SW 1271 (cell line): ENCODE measurements at regions not wholly inside any gene's neighbourhood (a gene's known extent, or its start where the extent isn't known, plus 50 kb on each side); places are given as distances from the start of the nearest gene placed in this dataset.

Experiments used
- DNase-seq, 2 experiments: peaks; one replicate each; lab custom pipeline; 2025; lab: John Stamatoyannopoulos, UW

DNA sequence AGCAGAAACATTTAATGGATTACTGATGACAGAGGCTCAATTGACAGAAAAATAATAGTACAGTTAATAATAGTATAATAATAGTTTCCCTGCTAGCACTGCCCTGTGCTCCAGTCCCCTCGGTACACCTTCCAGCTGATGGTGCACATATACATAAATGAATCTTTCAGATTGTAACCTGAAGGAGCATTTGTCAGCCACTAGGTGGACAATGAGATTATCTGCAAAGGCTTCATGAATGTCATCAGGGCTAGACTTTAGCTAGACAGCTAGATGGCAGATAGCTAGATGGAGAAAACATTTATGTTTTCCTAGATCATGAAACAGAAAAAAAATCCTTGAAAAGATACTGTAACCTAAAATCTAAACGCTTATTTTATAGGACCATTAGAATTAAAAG lies 304.4 kb upstream of the SMC2 start:
- peak; percentile 29 to 67 for DNase-seq

DNA sequence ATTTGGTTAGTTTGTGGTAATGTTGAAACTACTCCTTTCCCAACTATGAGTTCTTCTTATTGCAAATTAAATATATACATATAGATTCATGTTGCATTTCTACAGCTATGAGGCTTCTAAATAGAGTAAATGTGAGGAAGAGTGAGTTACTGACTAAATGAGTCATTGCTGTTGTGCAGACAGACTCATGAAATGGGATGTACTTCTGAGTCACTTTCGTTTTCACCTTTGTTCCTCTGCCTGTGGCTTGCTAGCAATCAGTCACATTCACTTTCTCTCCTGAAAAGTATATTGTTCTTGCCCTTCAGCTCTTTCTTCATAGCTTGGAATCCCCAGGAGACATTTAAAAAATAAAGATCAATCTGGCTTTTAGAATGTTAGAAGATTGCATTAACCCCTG lies 295.5 kb upstream of the SMC2 start:
- peak; percentile 21 to 89 for DNase-seq

- no peak for DNase-seq
Measured at GRCh38 chr9:103799959-103800358, 294.1 kb upstream of the SMC2 start.

- peak; percentile 31 to 52 for DNase-seq
Measured at GRCh38 chr9:103802068-103802467, 292.0 kb upstream of the SMC2 start.

GRCh38 chr9:103803245-103803644 lies 290.9 kb upstream of the SMC2 start:
- no peak for DNase-seq

DNA sequence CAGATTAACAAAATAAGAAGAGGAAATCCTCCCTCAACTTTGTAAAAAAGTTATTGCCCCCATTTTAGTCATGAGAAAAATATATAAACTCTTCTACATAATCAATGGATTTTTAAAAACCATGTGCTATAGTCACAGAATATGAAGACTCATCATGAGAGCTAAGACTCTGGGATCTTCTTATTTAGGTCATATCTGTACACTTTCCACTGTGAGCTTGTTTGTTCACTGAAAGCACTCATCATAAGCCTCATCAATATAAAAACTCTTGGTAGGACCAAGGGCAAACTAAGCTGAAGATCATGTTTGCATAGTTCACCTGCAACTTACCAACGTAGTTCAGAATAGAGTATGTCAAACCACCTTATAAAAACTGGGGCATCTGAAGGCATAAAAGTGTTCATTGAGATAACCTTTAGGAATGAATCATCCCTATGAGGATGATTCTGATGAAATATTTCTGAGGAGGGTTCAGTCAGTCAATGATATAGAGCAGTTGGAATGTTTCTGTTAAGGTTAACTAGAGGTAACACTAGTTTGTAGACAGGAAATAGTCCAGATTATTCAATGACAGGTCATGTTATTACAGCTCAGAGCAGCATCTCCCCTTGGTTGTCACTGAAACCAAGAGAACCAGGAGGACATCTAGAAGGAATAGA lies 289.9 kb upstream of the SMC2 start:
- DNase-seq, result peak; percentile 80 to 98

GRCh38 chr9:103809745-103810144 lies 284.4 kb upstream of the SMC2 start:
- DNase-seq, result no peak

- DNase-seq, result no peak
Measured at GRCh38 chr9:103811462-103811861, 282.6 kb upstream of the SMC2 start.

DNA sequence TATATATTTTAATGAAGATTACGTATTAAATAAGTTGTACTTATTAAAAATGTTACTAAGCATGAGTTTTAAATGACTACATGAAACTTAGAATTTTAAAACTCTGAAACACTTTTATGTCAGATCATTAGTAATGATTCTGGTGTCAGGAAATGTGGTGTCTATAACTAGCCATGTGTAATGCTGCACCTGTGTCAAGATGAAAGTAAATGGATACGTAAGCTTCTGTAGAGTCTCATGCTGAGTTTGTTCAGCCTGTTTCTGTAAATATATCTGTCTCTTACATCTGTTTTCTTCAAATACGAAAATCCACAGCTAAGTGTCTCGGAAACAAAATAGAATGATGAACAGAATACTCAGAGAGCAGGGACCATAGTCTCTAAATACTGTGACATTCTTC lies 278.0 kb upstream of the SMC2 start:
- no peak for DNase-seq

DNA sequence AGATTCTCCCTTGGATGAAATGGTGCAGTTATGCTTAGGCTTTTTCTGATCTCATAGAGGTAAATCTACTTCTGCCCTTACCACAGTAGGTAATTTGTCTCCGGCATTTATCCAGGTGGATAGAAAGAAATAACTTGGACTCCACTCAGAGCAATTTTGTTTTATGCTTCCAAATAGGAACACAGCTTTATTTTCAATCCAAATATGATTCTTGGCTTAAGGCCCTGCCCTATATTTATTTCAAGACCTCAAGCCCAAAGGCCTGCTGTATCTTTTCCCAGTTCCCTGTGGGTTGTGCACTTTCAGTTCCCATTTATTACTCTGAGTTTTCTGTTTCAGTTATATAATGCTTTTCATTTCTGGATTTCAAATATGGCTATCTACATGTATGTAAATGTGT lies 274.2 kb upstream of the SMC2 start:
- no peak for DNase-seq

GRCh38 chr9:103821115-103821514 lies 273.0 kb upstream of the SMC2 start:
- no peak for DNase-seq

DNA sequence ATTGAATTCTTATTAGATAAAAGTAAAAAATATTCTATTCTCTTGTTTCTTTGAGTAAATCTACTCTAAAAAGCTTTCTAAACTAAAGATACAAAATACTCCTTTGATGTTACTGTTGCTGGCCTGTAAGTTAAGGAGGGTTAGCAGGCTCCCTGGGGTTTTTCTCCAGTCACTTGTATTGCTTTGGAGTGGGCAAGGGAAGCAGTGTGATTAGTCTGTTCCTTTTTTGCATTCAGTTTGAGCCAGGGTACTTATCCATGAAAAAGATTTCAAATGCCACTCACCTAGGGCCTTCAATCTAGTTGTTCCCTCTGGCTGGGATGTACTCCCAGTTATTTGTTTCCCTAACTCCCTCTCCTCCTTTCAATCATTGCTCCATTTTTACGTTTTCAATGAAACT lies 256.2 kb upstream of the SMC2 start:
- no peak for DNase-seq

DNA sequence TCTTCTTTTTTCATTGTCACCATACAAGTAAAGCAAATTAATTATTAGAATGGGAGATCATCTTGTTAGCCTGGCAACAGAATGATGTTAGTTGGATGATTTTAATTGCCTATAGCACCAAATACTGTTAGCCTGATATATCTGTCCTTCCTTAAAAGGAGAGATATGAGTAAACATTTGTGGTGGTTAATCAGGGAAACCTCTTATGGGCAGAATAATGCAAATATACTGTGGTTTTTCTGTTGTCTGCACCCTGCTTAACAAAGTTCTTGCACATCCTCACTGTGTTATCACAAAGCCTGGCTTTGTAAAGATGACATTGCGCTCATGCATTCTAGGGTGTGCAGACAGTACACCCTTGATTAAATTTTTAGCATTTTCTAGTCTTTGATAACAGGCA lies 254.9 kb upstream of the SMC2 start:
- no peak for DNase-seq

DNA sequence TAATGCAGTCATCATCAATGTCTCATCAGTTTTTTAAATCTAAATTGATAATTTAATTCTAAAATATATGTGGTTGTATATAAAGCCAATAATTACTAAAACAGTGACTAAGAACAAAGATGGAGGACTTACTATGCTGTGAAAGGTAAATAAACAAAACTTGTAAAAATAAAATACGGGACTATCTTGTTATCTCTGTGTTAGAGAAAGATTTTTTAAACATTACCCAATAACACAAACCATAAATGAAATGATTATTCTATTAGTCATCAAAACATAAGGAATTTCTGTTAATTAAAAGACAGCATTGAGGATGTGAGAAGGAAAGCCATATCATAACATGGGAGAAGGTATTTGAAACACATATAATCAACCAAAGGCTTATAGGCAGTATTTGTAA lies 226.2 kb upstream of the SMC2 start:
- DNase-seq, result peak in 1 of 2 experiments; percentile 24

DNA sequence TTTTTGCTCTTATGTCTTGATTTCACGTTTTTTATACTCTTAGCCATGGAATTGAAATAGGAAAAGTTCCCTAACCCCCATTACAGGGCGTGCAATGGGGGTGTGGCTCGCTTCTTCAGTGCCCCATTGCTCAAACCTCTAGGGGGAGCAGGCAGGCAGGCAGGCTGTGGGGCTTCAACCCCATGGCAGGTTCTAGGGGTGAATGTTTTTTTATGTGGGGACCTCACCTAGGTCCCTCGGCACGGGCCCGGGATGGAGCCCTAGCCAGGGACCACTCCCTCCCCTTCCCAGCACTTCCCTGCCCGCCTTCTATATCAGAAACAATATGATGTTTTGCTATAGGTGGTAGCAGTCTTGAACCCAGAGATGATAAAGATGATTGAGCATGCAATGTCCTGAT lies 221.3 kb upstream of the SMC2 start:
- DNase-seq, result no peak

DNA sequence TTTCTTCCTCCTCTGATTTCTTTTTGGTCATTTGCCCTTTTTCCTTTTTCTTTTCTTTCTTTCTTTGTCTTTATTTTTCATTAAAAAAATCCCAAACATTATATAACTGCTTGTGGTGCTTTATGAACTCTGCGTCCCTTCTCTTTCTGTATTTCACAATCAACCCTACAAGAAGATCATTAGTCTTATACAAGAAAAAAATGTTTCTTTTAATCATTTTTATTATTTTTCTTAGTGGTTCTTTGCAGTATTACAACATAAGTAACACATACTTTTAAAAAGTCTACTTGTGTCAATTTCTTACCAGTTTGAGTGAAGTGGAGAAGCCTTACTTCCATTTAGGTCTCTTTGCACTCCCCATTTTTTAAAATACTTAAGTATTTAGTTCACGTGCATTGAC lies 212.7 kb upstream of the SMC2 start:
- no peak for DNase-seq

GRCh38 chr9:103889989-103890388 lies 204.1 kb upstream of the SMC2 start:
- DNase-seq, result no peak

GRCh38 chr9:103894184-103894583 lies 199.9 kb upstream of the SMC2 start:
- no peak for DNase-seq

DNA sequence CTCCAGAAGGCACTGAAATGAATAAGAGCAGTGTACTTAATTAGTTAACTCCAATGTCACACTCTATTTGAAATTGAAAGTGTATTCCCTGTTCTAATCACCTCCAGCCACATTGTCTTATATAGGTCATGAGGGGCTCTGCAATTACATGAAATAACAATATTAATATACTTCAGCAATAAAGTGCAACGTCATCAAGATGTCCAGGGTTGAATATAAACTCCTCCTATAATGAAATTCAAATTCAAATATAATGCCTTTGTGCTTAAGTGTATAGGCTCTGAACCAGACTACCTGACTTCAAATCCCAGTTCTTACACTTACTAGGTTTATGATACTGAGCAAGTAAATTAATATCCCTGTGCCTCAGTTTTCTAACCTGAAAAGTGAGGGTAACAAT lies 195.6 kb upstream of the SMC2 start:
- no peak for DNase-seq

GRCh38 chr9:103899866-103900265 lies 194.2 kb upstream of the SMC2 start:
- no peak for DNase-seq

DNA sequence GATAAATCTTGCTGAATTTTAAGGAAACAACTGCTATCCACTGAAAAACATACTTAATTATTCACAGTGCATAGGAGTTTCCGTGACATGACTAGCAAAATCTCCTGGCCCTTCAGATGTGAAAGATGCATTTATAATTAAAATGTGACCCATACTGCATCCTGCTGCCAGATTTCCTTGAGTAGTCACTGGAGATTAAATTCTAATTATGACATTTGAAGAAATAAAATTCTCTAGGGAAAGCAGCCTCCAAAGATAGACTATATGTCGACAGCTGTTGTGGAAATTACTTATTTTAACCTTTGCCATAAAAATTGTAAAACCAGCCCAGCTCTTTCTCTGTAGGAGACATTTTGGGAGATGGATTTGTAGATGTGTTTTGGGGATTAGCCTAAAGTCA lies 193.6 kb upstream of the SMC2 start:
- no peak for DNase-seq

- DNase-seq, result no peak
Measured at GRCh38 chr9:103902263-103902662, 191.8 kb upstream of the SMC2 start.

GRCh38 chr9:103904242-103904641 lies 189.9 kb upstream of the SMC2 start:
- no peak for DNase-seq

DNA sequence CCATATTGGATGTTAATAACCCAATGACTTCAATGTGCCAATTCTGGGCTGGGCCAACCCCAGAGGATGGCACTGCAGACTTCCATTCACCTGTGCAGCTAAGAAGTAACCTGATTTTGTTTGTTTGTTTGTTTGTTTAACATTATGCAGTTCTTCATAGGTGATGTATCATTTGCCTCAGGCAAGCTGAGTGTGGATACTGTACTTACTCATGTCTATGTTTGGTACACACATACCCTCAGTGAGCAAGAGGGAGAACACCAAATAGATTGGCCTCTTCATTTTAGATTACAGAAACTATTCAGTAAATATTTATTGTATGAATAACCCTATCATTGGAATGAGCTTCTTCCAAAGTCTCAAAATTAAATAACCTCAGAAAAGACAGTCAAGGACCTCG lies 180.2 kb upstream of the SMC2 start:
- DNase-seq, result no peak
